ENCODE measurements at regions not wholly inside any gene's neighbourhood (a gene's known extent, or its start where the extent isn't known, plus 50 kb on each side); places are given as distances from the start of the nearest gene placed in this dataset.

DNA sequence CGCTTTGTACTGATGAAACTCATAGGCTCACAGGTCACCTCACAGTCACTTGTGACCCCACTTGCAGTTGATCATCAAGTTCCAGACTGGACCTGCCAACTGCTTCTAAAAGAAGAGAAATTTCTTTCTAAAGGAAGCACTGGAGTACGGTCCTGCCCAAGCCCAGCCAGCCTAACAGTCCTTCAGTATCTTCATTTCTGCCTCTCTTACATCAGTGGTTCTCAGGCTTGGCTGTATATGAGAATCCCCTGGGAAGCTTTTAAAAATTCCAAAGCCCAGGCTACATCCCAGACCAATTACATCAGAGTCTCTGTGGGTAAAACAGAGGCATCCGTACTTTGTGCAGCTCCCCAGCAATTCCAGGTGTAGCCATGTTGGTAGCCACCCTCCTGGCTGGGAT lies 282.1 kb downstream of the NFIB start:
- H3K9me2 ChIP-seq (ENCODE audit: insufficient read depth) = no peaks in the 10 kb centered on the region
- no peak overlapping the region for H3K4me3 ChIP-seq
- H4K20me1 ChIP-seq (ENCODE audit: insufficient read depth) = no peaks in the 10 kb centered on the region
- no peaks in the 10 kb centered on the region for H3K9me3 ChIP-seq (ENCODE audit: low read depth)
- no peak overlapping the region for H3K27ac ChIP-seq
- H3K9ac ChIP-seq = no peak overlapping the region
- peaks cover 6% of the 10 kb centered on the region; the same call in 1 of the 2 replicates for H3K4me1 ChIP-seq (ENCODE audit: insufficient read depth)
- H3F3A ChIP-seq (ENCODE audit: insufficient read depth) = no peaks in the 10 kb centered on the region
- no peak for TF ChIP-seq EZH2 (IDR thresholded peaks at IDR 0.05; ENCODE audit: insufficient read depth, poor library complexity, severe bottlenecking)
- no peak overlapping the region for H3K4me2 ChIP-seq (ENCODE audit: unreplicated experiment)
- peaks cover 6% of the 10 kb centered on the region; the same call in 1 of the 2 replicates for H3K27me3 ChIP-seq (replicated peaks; ENCODE audit: insufficient read depth)
- in situ Hi-C loops (cut with MboI) = no loop called here
- no peak overlapping the region for H2AFZ ChIP-seq
- 96 to 98% methylated on average over 3 of the region's 3 CpGs for WGBS, 2 experiments (ENCODE audit: low coverage in 1 of 2, low lambda C conversion rate in 2 of 2, missing lambda C conversion rate in 2 of 2)
- H3K79me2 ChIP-seq (ENCODE audit: insufficient read depth) = no peaks in the 10 kb centered on the region
- H3K36me3 ChIP-seq (ENCODE audit: low read depth) = no peaks in the 10 kb centered on the region
- DNase-seq = no peak

DNA sequence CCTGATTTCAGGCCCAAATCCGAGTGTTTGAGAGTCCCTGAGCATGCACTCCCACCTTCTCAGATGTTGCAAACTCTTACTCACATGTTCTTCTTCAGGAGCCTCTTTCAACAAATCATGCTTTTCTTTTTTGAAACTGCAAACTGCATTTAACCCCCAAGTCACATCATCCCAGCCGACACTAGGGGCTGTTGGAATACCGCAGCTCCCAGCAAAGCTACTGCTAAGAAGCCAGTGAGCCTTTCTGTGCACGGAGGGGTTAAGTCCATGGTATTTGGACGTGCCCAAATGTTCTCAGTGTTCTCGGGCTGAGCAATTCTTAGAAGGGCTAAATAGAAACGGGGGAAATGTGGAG lies 282.9 kb downstream of the NFIB start:
- TF ChIP-seq EZH2 (IDR thresholded peaks at IDR 0.05; ENCODE audit: insufficient read depth, poor library complexity, severe bottlenecking) (no peak), EZH2phosphoT487 (IDR thresholded peaks at IDR 0.05; ENCODE audit: insufficient read depth, low read depth) (no peak)
- Histone ChIP-seq H3K4me1 (ENCODE audit: insufficient read depth) (peaks cover 6% of the 10 kb centered on the region; the same call in 1 of the 2 replicates), H3K4me3 (no peak overlapping the region), H3K27ac (no peak overlapping the region), H4K20me1 (ENCODE audit: insufficient read depth) (no peaks in the 10 kb centered on the region), H3F3A (ENCODE audit: insufficient read depth) (no peaks in the 10 kb centered on the region), H3K27me3 (replicated peaks; ENCODE audit: insufficient read depth) (peaks cover 12% of the 10 kb centered on the region; the same call in 1 of the 2 replicates), H3K36me3 (ENCODE audit: low read depth) (no peaks in the 10 kb centered on the region), H2AFZ (peak overlapping the region; percentile 72; the same call in 1 of the 2 replicates), H3K79me2 (ENCODE audit: insufficient read depth) (no peaks in the 10 kb centered on the region), H3K9me2 (ENCODE audit: insufficient read depth) (no peaks in the 10 kb centered on the region), H3K9me3 (ENCODE audit: low read depth) (no peaks in the 10 kb centered on the region), H3K9ac (no peak overlapping the region), H3K4me2 (ENCODE audit: unreplicated experiment) (no peak overlapping the region)
- WGBS, 2 experiments (ENCODE audit: low coverage in 1 of 2, low lambda C conversion rate in 2 of 2, missing lambda C conversion rate in 2 of 2) = 46 to 47% methylated on average over 7 of the region's 7 CpGs
- peak; percentile 8 for DNase-seq
- in situ Hi-C loops (cut with MboI) = no loop called here

DNA sequence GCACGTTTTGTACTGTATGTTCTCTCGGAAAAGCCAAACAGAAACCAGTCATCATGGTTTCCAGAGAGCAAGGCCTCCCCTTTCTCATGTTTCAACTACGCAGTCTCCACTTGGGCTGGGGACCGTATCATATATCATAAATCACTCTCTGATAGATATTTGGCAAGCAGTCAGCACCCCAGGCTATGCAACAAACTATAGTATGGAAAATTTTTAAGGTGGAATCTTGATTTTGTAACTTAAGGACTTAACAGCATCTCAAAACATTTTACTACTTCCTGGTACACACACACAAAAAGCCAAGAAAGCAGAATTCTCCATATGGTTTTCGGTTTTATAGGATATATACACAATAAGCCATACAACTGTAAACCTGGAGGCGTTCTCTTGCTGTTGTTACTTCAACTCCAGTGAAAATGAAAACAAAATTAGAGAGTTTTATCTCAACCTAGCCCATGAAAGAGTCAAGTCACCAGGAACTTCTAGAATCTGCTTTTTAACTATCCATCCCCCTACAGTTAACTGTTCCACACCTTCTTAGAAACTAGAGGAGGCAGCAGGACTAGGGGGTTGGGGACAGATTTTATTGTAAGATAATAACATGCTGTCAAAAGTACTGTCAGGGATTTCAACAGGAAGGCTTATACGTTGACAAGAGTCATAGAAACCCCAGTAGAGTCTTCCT lies 283.4 kb downstream of the NFIB start:
- no peak for TF ChIP-seq EZH2 (IDR thresholded peaks at IDR 0.05; ENCODE audit: insufficient read depth, poor library complexity, severe bottlenecking)
- no peak for TF ChIP-seq EZH2phosphoT487 (IDR thresholded peaks at IDR 0.05; ENCODE audit: insufficient read depth, low read depth)
- H3F3A ChIP-seq (ENCODE audit: insufficient read depth) = no peaks in the 10 kb centered on the region
- 18 to 20% methylated on average over 7 of the region's 7 CpGs for WGBS, 2 experiments (ENCODE audit: low coverage in 1 of 2, low lambda C conversion rate in 2 of 2, missing lambda C conversion rate in 2 of 2)
- no peaks in the 10 kb centered on the region for H3K9me2 ChIP-seq (ENCODE audit: insufficient read depth)
- H3K4me1 ChIP-seq (ENCODE audit: insufficient read depth) = peaks cover 6% of the 10 kb centered on the region; the same call in 1 of the 2 replicates
- in situ Hi-C loops (cut with MboI) = no loop called here
- peak overlapping the region; percentile 72 for H2AFZ ChIP-seq
- no peaks in the 10 kb centered on the region for H4K20me1 ChIP-seq (ENCODE audit: insufficient read depth)
- H3K27me3 ChIP-seq (replicated peaks; ENCODE audit: insufficient read depth) = peaks cover 12% of the 10 kb centered on the region; the same call in 1 of the 2 replicates
- H3K79me2 ChIP-seq (ENCODE audit: insufficient read depth) = no peaks in the 10 kb centered on the region
- H3K9me3 ChIP-seq (ENCODE audit: low read depth) = no peaks in the 10 kb centered on the region
- H3K9ac ChIP-seq = peak overlapping the region; percentile 52
- H3K4me3 ChIP-seq = peak overlapping the region; percentile 59
- peak; percentile 52 for DNase-seq
- peak overlapping the region; percentile 68 for H3K4me2 ChIP-seq (ENCODE audit: unreplicated experiment)
- no peaks in the 10 kb centered on the region for H3K36me3 ChIP-seq (ENCODE audit: low read depth)
- H3K27ac ChIP-seq = no peak overlapping the region

DNA sequence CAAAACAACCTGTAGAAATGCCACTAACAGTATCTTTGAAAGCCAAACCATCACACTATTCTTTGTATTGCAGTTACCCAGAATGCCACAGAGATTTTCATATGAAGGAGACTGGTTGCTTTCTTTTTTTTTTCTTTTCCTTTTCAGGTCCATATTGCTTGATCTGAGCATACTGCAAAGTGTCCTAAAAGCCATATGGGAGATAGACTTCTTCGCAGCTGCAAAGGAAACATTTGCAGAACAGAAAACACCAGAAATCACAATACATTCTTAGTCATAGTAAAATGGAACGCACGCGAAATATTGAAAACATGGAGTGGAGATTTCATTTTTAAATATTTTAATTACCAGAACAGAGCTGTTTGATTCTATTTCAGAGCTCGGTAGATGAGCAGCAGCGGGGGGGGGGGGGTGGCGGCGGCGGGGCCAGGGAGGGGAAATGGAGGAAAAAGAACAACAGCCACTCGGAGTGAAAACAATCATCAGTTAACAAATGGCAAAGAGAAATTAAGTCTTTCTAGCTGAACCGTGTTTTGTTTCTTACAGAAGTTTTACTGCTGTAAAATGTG lies 284.1 kb downstream of the NFIB start:
- H3K27ac ChIP-seq = no peak overlapping the region
- H3K4me2 ChIP-seq (ENCODE audit: unreplicated experiment) = peak overlapping the region; percentile 68
- WGBS, 2 experiments (ENCODE audit: low coverage in 1 of 2, low lambda C conversion rate in 2 of 2, missing lambda C conversion rate in 2 of 2) = 8 to 10% methylated on average over 10 to 11 of the region's 11 CpGs

More for the DNA sequence above, 284.1 kb downstream of the NFIB start:
- no peaks in the 10 kb centered on the region for H3K9me3 ChIP-seq (ENCODE audit: low read depth)
- DNase-seq = peak; percentile 30
- H4K20me1 ChIP-seq (ENCODE audit: insufficient read depth) = no peaks in the 10 kb centered on the region
- in situ Hi-C loops (cut with MboI) = no loop called here
- peak overlapping the region; percentile 72 for H2AFZ ChIP-seq
- peak overlapping the region; percentile 52 for H3K9ac ChIP-seq
- no peaks in the 10 kb centered on the region for H3K79me2 ChIP-seq (ENCODE audit: insufficient read depth)
- H3F3A ChIP-seq (ENCODE audit: insufficient read depth) = no peaks in the 10 kb centered on the region
- peak overlapping the region; percentile 59 for H3K4me3 ChIP-seq
- no peaks in the 10 kb centered on the region for H3K36me3 ChIP-seq (ENCODE audit: low read depth)
- TF ChIP-seq EZH2phosphoT487 (IDR thresholded peaks at IDR 0.05; ENCODE audit: insufficient read depth, low read depth) (no peak), EZH2 (IDR thresholded peaks at IDR 0.05; ENCODE audit: insufficient read depth, poor library complexity, severe bottlenecking) (no peak)
- H3K9me2 ChIP-seq (ENCODE audit: insufficient read depth) = no peaks in the 10 kb centered on the region
- peaks cover 6% of the 10 kb centered on the region; the same call in 1 of the 2 replicates for H3K4me1 ChIP-seq (ENCODE audit: insufficient read depth)
- peaks cover 12% of the 10 kb centered on the region; the same call in 1 of the 2 replicates for H3K27me3 ChIP-seq (replicated peaks; ENCODE audit: insufficient read depth)

Measured in GM23248 (cell line).